ENCODE measurements at regions not wholly inside any gene's neighbourhood (a gene's known extent, or its start where the extent isn't known, plus 50 kb on each side); places are given as distances from the start of the nearest gene placed in this dataset.
"Not testable (repeated sequence)": the region's sequence is repeated elsewhere in the genome, so short reads cannot be mapped to it uniquely, and the experiment has no call there.

DNA sequence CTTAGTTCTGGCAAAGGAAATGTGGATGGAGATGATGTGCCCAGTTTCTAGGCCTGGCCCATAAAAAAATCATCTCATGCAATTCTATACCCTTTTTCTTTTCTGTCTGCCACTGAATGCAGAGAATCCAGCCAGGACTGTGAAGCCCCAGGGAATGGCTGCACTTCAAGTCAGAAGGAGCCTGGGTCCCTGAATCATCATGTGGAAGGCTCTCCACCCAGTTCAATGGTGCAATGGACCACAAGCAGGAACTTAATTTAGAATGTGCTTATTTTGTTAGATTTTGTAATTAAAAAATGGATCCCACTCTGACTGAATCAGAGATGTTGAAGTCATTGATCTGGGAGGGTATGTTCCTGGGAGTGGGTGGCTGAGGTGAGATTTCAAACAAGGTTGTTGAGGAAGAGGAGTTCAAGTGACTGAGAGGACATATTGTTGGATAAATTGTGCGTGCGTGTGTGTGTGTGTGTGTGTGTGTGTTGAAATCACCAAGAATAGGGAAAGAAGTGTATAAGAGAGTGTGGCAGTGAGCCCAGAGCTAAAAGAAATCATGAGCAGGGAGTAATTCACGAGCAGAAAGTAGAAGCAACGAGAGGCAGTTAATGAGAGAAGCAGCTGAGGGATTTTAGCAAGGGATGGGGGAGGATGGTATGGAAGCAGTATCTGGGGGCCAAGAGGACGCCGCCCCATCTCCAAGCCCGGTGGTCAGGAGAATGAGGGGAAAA is 125.4 kb downstream of the TMX1 start:
- H3K9me3 Mint-ChIP-seq (ENCODE audit: low read depth): no peaks in the 10 kb centered on the region
- H3K27ac Mint-ChIP-seq: no peak overlapping the region
- H3K27me3 Mint-ChIP-seq: no peaks in the 10 kb centered on the region
- no peaks in the 10 kb centered on the region for H3K36me3 Mint-ChIP-seq
- DNase-seq: no peak
- CTCF ChIA-PET: no interaction called here
- no peak for ATAC-seq
- no peak overlapping the region for H3K4me3 Mint-ChIP-seq
- H3K4me1 Mint-ChIP-seq: no peaks in the 10 kb centered on the region

DNA sequence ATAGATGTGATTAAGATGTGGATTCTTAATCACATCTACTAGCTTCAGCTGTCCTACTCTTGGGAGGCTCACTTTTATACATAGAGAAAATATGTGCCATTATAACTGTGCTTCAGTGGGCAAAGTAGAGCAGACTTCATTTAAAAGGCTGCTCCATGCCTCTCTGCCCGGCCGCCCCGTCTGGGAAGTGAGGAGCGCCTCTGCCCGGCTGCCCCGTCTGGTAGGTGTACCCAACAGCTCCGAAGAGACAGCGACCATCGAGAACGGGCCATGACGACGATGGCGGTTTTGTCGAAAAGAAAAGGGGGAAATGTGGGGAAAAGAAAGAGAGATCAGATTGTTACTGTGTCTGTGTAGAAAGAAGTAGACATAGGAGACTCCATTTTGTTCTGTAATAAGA is 126.4 kb downstream of the TMX1 start:
- H3K9me3 Mint-ChIP-seq (ENCODE audit: low read depth); H3K4me1 Mint-ChIP-seq; CTCF ChIA-PET; H3K36me3 Mint-ChIP-seq; H3K4me3 Mint-ChIP-seq; DNase-seq; H3K27me3 Mint-ChIP-seq; H3K27ac Mint-ChIP-seq; ATAC-seq: not testable (repeated sequence)

DNA sequence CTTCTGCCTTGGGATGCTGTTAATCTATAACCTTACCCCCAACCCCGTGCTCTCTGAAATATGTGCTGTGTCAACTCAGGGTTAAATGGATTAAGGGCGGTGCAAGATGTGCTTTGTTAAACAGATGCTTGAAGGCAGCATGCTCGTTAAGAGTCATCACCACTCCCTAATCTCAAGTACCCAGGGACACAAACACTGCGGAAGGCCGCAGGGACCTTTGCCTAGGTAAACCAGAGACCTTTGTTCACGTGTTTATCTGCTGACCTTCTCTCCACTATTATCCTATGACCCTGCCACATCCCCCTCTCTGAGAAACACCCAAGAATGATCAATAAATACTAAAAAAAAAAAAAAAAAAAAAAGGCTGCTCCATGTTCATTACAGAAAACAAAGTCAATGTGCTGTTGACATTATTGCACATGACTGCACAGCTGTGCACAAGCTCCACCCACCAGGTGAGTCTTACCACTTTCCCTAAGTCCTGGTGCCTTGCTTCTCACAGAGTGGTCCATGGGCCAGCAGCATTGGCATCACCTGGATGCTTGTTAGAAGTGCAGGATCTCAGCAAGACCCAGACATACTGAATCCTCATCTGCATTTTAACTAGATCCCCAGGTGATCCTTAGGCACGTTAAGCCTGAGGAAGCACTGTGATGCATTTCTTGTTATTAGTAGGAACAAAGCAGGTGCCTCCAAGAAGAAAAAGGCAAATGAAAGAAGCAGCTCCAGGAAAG is 127.0 kb downstream of the TMX1 start:
- H3K27me3 Mint-ChIP-seq; ATAC-seq; H3K36me3 Mint-ChIP-seq; H3K4me1 Mint-ChIP-seq; H3K4me3 Mint-ChIP-seq; H3K27ac Mint-ChIP-seq; CTCF ChIA-PET; H3K9me3 Mint-ChIP-seq (ENCODE audit: low read depth); DNase-seq: not testable (repeated sequence)

DNA sequence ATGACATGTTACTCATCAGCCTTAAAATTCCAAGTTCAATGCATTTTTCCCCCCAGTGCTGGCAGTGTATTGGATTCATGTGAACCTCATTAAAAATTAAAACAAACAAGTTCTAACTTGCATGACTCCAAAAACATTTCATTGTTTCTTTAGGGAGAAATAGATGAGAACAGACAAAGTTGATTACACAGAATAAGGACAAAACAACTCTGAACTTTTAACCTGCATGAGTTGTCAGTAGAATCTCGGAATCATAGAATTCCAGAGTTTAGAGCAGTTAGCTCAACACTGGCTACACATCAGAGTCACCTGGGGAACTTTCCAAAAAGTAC is 127.5 kb downstream of the TMX1 start:
- no peaks in the 10 kb centered on the region for H3K9me3 Mint-ChIP-seq (ENCODE audit: low read depth)
- H3K27me3 Mint-ChIP-seq: peaks cover 10% of the 10 kb centered on the region
- CTCF ChIA-PET: interaction anchor here (0.6 kb wide), 1 partner anchor 1850 kb away, joined by 3 read pairs; no protein-coding TSS in a partner anchor
- H3K4me1 Mint-ChIP-seq: no peaks in the 10 kb centered on the region
- no peak for ATAC-seq
- H3K4me3 Mint-ChIP-seq: no peak overlapping the region
- H3K27ac Mint-ChIP-seq: no peak overlapping the region
- no peaks in the 10 kb centered on the region for H3K36me3 Mint-ChIP-seq
- no peak for DNase-seq

DNA sequence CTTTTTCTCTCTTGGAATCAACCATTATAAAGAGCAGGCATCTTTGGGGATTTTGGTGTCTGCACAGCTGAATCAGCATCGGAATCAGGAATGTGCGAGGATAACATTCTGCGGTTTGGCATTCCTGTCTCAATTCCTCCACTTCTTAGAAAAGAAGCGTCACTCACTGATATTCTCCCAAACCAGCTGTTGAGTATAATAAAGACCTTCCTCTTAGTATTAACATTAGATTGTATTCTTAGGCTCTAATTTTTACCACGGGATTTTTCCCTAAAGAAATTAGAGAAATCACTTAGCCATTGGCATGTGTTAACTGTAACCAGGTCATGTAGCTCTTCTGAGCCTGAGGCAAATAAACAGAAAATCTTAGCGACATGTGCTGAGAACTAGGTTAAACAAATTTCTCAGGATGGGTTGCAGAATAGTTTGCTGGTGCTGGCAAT is 128.7 kb downstream of the TMX1 start:
- Mint-ChIP-seq H3K36me3 (no peaks in the 10 kb centered on the region), H3K9me3 (ENCODE audit: low read depth) (no peaks in the 10 kb centered on the region), H3K4me1 (no peaks in the 10 kb centered on the region), H3K27ac (no peak overlapping the region), H3K4me3 (no peak overlapping the region), H3K27me3 (peaks cover 12% of the 10 kb centered on the region)
- DNase-seq (no peak), ATAC-seq (no peak)
- CTCF ChIA-PET: no interaction called here

DNA sequence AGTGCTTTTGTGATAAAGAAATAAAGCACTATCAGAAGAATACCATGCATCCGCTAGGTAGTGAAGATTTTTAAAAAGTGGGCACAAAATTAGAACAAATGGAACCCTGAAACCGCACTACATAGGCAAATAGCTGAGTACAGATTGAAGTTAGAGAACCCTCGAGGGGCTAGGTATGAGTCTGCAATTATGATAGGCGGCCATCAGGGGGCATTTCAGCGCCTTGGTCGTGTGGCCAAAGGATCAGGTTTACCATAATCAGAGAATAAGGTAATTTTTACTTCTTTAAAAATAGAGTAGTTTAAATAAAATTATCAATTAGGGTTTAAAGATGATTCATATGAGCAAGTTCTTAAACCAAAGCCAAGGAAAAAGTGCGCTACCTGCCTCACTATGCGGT is 129.8 kb downstream of the TMX1 start:
- H3K36me3 Mint-ChIP-seq: no peaks in the 10 kb centered on the region
- no peak overlapping the region for H3K27ac Mint-ChIP-seq
- CTCF ChIA-PET: no interaction called here
- H3K27me3 Mint-ChIP-seq: peaks cover 12% of the 10 kb centered on the region
- H3K4me1 Mint-ChIP-seq: no peaks in the 10 kb centered on the region
- no peaks in the 10 kb centered on the region for H3K9me3 Mint-ChIP-seq (ENCODE audit: low read depth)
- no peak overlapping the region for H3K4me3 Mint-ChIP-seq
- ATAC-seq: no peak
- DNase-seq: no peak

DNA sequence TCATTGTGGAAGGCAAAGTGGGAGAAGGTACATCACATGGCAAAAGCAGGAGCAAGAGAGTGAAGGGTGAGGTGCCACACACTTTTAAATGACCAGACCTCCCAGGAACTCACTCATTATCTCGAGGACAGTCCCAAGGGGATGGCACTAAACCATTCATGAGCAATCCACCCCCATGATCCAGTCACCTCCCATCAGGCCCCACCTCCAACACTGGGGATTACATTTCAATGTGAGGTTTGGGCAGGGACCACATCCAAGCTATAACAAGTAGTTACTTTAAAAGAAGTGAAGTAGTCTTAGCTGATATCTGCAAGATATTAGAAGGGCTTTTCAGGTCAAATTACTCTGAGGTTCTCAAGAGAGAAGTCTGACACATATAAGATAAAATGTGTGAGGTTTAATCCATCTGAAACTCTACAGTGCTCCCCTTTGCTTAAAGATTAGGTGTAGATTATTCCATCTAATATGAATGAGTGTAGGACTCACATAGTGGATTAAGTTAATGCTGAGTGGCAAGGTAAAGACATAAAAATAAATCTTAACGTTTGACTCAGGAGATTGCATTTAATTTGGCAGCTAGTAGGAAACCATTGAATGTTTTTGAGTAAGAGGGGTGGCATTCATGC is 130.8 kb downstream of the TMX1 start:
- peaks cover 12% of the 10 kb centered on the region for H3K27me3 Mint-ChIP-seq
- H3K9me3 Mint-ChIP-seq (ENCODE audit: low read depth): no peaks in the 10 kb centered on the region
- no peak overlapping the region for H3K4me3 Mint-ChIP-seq
- no peaks in the 10 kb centered on the region for H3K4me1 Mint-ChIP-seq
- no peak for ATAC-seq
- DNase-seq: no peak
- no peaks in the 10 kb centered on the region for H3K36me3 Mint-ChIP-seq
- no peak overlapping the region for H3K27ac Mint-ChIP-seq
- CTCF ChIA-PET: interaction anchor here (0.7 kb wide), 2 partner anchors 98 to 619 kb away, joined by 3 to 4 read pairs; no protein-coding TSS in a partner anchor

DNA sequence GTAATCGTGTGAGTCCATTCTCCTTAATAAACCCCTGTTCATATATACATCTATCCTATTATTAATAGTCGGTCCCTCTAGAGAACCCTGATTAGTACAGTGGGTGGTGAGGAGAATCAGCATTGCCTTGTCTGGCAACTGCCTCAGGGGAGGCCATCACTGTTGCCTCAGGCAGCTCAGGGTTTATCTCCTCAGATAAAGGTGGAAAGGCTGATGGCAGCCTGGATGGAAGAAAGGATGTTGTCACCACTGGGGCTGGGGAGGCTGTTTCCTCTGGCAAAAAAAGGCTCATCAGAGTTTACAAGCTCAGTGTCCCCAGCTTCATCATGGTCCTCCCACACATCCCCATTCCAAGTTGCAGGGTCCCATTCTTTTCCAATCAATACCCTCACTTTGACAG is 137.1 kb downstream of the TMX1 start:
- H3K27me3 Mint-ChIP-seq: peaks cover 11% of the 10 kb centered on the region
- CTCF ChIA-PET; H3K36me3 Mint-ChIP-seq; DNase-seq; ATAC-seq; H3K4me3 Mint-ChIP-seq; H3K27ac Mint-ChIP-seq; H3K4me1 Mint-ChIP-seq; H3K9me3 Mint-ChIP-seq (ENCODE audit: low read depth): not testable (repeated sequence)

DNA sequence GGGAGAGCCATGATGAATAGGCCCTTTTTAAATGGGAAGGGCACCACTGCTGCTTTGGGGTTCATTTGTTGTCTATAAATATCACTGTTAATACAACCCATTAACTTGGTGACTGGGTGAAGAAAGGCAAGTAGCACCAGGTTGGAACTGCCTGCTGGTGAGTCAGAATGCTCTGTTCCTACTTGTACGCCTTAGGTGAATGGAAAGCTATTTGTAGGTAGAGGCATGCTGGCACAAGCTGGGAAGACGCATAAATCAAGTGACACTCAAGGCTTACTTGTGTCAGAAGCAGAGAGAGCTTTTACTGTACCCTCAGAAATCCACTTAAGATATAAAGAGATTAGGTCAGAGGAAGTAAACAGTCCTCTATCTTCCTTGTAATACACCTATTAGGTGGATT is 142.5 kb downstream of the TMX1 start:
- H3K9me3 Mint-ChIP-seq (ENCODE audit: low read depth): no peaks in the 10 kb centered on the region
- ATAC-seq (no peak), DNase-seq (no peak)
- H3K27ac Mint-ChIP-seq: no peak overlapping the region
- peaks cover 34% of the 10 kb centered on the region for H3K27me3 Mint-ChIP-seq
- no peak overlapping the region for H3K4me3 Mint-ChIP-seq
- CTCF ChIA-PET: no interaction called here
- no peaks in the 10 kb centered on the region for H3K4me1 Mint-ChIP-seq
- no peaks in the 10 kb centered on the region for H3K36me3 Mint-ChIP-seq

DNA sequence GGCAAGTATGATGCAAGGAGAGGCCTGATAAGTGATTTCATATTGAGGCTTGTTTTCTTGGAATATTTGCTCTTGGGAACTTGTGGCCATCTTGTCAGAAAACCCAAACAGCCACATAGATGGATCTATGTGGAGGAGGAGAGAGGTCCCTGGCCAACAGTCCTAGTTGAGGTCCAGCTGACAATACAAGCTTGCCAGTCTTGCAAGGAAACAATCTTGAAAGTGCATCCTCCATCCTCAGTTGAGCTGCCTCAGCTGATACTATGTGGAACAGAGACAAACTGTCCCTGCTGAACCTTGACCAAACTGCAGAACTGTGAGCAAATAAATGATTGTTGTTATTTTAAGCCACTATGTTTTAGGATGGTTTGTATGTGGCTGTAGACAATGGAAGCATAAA is 146.4 kb downstream of the TMX1 start:
- no peak overlapping the region for H3K4me3 Mint-ChIP-seq
- no peak overlapping the region for H3K27ac Mint-ChIP-seq
- H3K36me3 Mint-ChIP-seq: no peaks in the 10 kb centered on the region
- peaks cover 36% of the 10 kb centered on the region for H3K27me3 Mint-ChIP-seq
- DNase-seq: no peak
- CTCF ChIA-PET: no interaction called here
- no peaks in the 10 kb centered on the region for H3K9me3 Mint-ChIP-seq (ENCODE audit: low read depth)
- ATAC-seq: no peak
- no peaks in the 10 kb centered on the region for H3K4me1 Mint-ChIP-seq

DNA sequence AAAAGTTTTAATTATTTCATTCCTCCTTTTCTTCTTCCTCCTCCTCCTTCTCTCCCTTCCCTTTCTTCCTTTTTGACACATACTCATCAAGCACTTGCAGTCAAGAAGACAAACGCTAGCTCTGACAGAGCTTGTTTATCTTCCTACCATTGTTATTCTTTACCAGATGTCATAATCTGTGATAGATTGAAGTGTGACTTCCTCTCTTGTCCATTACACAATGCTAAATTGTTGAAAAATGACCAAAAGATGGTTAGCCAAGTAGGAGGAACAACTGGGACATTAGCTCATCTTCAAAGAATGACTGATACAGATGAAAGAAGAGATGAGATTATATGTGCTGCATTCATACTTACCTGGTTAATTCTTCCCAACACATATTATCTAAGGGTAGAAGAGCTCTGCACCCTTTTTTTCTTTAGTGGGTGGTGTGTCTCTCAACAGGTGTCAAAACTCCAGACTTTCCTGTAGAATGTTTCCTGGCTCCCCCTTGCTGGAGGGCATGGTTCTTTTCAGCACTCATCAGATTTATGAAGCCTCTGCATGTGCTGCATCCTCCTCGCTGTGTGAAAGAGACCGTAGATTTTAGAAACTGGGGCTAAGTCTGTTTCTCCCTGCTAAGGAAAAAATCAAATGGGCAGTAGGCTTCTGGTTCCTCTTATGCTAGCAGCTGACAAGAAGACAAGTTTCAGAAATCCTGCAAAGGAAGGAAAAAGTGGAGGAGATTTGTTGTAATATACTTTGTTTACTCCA is 147.1 kb downstream of the TMX1 start:
- Mint-ChIP-seq H3K4me1 (no peaks in the 10 kb centered on the region), H3K4me3 (no peak overlapping the region), H3K27me3 (peaks cover 36% of the 10 kb centered on the region), H3K9me3 (ENCODE audit: low read depth) (no peaks in the 10 kb centered on the region), H3K36me3 (no peaks in the 10 kb centered on the region), H3K27ac (no peak overlapping the region)
- DNase-seq (no peak), ATAC-seq (no peak)
- CTCF ChIA-PET: no interaction called here

DNA sequence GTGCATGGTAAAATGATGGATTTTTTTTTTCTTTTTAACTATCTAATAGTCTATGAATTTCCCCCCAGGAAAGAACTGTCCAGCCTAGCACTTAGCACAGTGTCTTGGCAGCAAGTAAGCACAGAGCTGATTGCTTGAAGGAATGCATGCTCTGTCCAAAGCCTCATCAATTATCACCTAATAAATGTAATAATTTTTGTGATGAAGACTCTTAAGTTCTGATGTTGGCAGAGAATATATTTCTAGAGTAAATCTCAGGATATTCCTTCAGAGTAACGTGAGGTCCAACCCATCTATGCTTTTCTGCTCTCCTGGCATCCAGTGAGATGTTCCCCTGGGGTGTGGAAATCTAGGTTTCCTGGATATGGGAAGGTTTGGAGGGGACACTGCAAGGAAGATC is 152.4 kb downstream of the TMX1 start:
- CTCF ChIA-PET: no interaction called here
- Mint-ChIP-seq H3K4me3 (no peak overlapping the region), H3K4me1 (no peaks in the 10 kb centered on the region), H3K27me3 (peaks cover 15% of the 10 kb centered on the region), H3K27ac (no peak overlapping the region), H3K36me3 (no peaks in the 10 kb centered on the region), H3K9me3 (ENCODE audit: low read depth) (no peaks in the 10 kb centered on the region)
- no peak for ATAC-seq
- no peak for DNase-seq

DNA sequence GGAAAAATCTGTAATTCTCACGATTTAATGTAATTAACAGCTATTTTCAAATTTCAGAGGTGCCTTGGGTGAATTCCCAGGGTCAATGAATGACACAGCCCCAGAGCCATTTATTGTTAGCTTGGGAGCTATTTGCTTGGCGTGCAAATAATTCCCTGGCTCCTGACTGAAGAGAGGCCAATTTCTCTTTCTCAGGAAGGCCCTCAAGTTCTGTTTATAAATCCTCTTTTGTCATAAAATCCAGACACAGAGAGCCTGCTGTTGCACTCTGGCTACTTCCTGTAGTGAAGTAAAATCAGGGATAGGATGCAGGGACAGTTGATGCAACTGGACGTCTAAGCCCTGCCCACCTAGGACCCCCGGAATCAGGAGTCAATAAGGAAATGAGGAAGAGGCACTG is 154.3 kb downstream of the TMX1 start:
- CTCF ChIA-PET: no interaction called here
- Mint-ChIP-seq H3K27ac (no peak overlapping the region), H3K4me3 (no peak overlapping the region), H3K27me3 (peaks cover 19% of the 10 kb centered on the region), H3K9me3 (ENCODE audit: low read depth) (no peaks in the 10 kb centered on the region), H3K36me3 (no peaks in the 10 kb centered on the region), H3K4me1 (no peaks in the 10 kb centered on the region)
- no peak for DNase-seq
- no peak for ATAC-seq
